NCI-H524 treated with DMSO at 0.1 percent for 48 hours (cell line): ENCODE measurements at regions not wholly inside any gene's neighbourhood (a gene's known extent, or its start where the extent isn't known, plus 50 kb on each side); places are given as distances from the start of the nearest gene placed in this dataset.

Source experiments
- DNase-seq: peaks from one replicate; lab custom pipeline; 2025; lab: John Stamatoyannopoulos, UW

- peak; percentile 46 for DNase-seq
These were observed 439.2 kb downstream of the SETBP1 start for GRCh38 chr18:45119876-45120275.

DNA sequence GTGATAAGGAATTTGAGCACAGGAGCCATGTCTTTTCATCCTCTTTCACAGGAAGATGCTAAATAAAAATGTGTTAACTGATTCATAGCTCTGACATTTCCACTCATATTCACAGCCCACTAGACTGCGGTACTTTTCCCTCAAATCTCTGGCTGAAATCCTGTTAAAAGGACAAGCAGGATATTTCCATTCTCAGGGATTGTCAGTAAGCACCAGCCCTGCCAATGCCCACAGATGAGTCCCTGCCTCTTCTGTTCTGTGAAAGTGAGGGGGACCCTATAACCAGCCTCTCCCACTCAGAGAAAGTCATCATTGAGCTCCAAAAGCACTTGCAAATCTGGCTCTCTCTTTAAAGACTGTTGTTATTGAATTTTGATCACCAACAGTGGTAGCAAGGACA, 440.5 kb downstream of the SETBP1 start:
- DNase-seq = no peak

DNA sequence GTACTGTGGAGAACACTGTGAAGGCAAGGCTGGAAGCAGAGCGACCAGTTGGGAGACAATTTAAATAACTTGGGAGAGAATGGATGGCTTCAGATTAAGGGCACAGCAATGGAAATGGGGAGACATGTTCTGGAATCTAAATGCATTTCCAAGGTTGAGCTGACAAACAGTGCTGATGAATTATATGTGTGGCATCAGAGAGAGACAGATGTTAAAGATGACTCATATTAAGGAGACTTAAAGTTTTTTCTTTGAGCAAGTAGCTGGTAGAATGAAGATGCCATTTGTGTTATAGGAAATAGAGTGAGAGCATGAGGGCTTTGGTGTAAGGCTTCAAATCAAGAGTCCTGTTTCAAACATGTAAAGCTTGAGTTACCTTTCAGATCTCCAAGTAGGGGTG, 441.8 kb downstream of the SETBP1 start:
- no peak for DNase-seq

DNA sequence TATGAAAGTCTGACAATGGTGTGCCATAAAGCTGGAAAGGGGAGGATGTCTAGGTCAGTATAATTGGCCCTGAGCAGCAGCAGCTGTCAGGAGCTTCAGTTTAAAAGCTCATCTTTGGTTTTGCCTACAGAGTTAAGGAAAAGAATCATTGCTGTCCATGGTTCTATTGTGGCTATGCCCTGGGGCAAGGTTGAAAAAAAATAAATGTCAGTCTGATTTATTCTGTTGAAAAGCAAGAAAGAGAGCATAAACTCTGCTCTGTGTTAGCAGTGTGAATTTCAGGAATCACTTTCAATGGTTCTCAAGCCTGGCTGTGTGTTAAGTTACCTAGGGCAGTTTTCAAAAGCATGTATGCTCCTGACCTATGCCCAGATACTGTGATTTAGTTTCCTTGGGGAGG, 446.7 kb downstream of the SETBP1 start:
- no peak for DNase-seq

DNA sequence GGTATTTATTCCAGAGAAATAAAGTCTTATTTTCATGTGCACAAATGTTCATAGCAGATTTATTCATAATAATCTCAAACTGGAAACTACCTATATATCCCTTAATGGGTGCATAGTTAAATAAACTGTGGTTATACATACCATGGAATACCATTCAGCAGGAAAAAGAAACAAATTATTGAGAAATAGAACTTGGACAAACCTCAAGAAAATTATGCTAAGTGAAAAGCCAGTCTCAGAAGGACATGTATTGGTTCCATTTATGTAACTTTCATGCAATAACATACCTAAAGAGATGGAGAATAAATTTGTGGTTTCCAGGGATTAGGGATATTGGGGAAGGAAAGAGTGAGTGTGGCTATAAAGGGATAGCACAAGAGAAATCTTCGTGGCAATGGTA, 452.6 kb downstream of the SETBP1 start:
- no peak for DNase-seq

GRCh38 chr18:45136381-45137086, 455.8 kb downstream of the SETBP1 start:
- no peak for DNase-seq

DNA sequence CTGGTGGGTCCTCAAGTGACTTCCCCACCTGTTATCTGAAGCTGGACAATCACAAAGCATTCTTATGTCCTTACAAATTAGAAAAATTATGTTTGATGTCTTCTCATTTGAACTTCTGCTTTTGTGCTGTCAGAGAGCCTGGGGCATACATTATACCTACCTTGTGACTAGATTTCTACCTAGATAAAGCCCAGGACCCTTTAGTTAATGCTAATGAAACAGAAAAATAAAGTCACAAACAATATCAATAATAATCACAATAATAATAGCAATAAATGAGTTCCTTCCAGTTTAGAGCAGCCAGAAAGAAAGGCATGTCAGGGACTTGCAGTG, 456.4 kb downstream of the SETBP1 start:
- no peak for DNase-seq

- DNase-seq = no peak
These were observed 458.8 kb downstream of the SETBP1 start for GRCh38 chr18:45139478-45139877.

GRCh38 chr18:45142868-45143267, 462.2 kb downstream of the SETBP1 start:
- DNase-seq = no peak

DNA sequence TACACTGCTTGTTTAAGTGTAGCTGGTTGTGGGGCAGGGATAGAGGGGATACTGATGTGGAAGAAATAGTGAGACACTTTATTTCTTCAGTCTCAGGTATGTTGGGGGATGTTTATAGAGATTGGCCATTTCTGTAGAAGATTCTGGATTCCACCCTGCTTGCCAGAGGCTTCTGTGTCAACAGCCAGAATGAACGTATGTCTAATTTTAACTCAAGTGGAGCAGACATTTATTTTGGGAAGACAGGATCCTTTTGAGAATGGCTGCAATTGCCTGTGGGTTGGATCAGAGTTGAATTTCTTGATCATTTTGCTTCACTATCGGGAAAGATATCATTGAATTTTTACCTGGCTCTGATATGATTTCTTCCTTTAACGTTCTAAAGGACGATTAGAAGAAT, 465.6 kb upstream of the SLC14A2 start:
- DNase-seq = no peak

- no peak for DNase-seq
These were observed 463.6 kb upstream of the SLC14A2 start for GRCh38 chr18:45151645-45152044.

GRCh38 chr18:45155526-45155925, 459.8 kb upstream of the SLC14A2 start:
- DNase-seq = no peak

GRCh38 chr18:45156946-45157345, 458.3 kb upstream of the SLC14A2 start:
- DNase-seq = no peak

- DNase-seq = no peak
These were observed 457.7 kb upstream of the SLC14A2 start for GRCh38 chr18:45157576-45157975.

DNA sequence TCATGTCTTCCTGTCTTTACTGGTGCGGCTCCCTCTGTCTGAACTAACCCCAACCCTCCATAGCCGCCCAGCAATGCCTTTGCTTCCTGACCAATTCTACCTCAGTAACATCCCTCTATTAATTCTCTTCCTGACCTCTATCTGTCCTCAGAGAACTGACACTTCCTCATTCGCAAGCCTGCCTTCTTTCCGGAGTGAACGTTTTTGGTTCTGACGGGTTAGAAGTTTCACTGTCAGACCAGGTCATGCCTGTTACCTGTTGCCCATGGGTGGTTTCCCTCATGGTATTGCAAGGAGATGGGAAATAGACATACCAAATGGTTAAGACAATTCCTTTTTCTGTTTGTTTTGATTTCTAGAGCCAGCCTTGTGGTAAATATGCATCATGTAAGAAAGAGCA, 453.4 kb upstream of the SLC14A2 start:
- no peak for DNase-seq

GRCh38 chr18:45163871-45164270, 451.4 kb upstream of the SLC14A2 start:
- DNase-seq = no peak

- DNase-seq = no peak
These were observed 450.7 kb upstream of the SLC14A2 start for GRCh38 chr18:45164551-45164950.

- DNase-seq = no peak
These were observed 450.0 kb upstream of the SLC14A2 start for GRCh38 chr18:45165176-45165713.

DNA sequence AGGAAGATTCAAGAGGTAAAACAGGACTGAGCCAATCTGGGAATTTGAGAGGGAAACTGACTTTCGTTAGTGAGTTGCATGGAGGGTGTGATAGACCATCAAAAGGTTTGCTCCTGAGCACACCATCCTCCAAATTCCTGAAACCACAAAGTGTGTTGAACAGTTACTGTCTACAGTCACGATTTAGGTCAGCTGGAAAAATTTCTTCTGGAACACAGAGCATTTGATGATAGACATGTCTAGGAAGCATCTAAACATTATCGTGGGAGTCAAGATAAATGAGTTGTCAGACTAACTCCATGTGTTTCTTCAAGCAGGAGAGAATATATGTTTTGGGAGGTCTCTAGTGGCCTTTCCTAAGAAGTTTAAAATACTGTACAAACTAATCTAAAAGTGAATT, 449.4 kb upstream of the SLC14A2 start:
- DNase-seq = no peak

DNA sequence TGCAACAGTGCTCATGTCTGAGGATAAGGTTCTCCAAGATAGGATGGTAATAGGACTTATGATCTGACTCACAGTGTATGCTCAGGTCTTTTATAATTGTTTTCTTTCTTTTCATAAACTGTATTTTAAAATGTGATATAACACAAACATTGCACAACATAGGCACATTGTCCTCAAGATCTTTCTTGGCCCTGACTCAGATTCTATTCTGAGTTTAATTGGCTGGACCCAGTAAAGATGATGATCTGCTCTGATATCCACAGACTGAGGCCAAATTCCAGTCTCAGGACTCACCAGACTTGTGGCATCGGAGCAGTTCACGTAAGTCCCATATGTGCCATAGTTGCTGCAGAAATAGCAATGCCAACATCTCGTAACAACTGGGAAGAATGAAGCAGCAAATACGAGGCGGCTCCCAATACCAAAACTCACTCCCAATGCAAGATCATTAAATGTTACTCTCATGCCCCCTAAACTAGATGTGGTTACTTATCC, 448.9 kb upstream of the SLC14A2 start:
- no peak for DNase-seq

DNA sequence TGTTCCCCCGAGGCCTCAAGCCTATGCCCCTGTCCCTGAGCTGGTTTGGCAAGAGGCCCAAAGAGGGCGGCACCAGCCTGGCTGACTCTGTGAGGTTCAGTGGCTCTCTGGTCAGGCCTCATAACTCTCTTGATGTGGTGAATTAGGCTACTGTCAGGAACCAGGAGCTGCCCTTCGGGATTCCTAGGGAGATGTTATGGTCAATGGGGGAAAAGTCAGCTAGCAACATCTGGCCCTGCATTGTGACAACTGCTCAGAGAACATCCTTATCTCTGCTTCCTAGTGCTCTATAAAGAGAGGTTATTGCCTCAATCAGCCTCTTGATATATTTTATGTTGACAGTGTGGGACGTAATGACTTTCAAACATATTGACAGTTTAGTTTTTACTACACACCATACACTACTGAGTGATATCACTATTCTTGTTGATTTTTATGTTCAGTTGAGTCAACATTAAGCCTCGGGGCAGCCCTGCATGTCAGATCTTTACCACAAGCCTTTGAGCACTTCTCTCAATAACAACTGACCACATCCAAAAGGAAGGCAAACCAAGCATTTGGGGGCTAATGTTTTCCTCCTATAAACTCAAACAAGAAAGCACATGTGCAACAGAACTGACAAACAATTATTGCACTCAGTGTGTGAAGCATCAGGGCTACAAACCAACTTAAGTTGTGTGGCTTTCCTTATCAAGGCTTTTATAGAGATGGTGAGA, 448.3 kb upstream of the SLC14A2 start:
- DNase-seq = no peak

- no peak for DNase-seq
These were observed 447.5 kb upstream of the SLC14A2 start for GRCh38 chr18:45167631-45168280.
